ENCODE measurements at regions not wholly inside any gene's neighbourhood (a gene's known extent, or its start where the extent isn't known, plus 50 kb on each side); places are given as distances from the start of the nearest gene placed in this dataset.

- H3K4me3 ChIP-seq: no peak overlapping the region
- no peak for TF ChIP-seq POLR2A (IDR thresholded peaks at IDR 0.05)
- TF ChIP-seq, protein P1, sequence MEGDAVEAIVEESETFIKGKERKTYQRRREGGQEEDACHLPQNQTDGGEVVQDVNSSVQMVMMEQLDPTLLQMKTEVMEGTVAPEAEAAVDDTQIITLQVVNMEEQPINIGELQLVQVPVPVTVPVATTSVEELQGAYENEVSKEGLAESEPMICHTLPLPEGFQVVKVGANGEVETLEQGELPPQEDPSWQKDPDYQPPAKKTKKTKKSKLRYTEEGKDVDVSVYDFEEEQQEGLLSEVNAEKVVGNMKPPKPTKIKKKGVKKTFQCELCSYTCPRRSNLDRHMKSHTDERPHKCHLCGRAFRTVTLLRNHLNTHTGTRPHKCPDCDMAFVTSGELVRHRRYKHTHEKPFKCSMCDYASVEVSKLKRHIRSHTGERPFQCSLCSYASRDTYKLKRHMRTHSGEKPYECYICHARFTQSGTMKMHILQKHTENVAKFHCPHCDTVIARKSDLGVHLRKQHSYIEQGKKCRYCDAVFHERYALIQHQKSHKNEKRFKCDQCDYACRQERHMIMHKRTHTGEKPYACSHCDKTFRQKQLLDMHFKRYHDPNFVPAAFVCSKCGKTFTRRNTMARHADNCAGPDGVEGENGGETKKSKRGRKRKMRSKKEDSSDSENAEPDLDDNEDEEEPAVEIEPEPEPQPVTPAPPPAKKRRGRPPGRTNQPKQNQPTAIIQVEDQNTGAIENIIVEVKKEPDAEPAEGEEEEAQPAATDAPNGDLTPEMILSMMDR (IDR thresholded peaks at IDR 0.05): peak; percentile 16 to 62 (median 40)
- 17 to 26% (median 21%) methylated on average over 6 of the region's 6 CpGs for whole genome bisulfite sequencing, 4 donors
- no peaks in the 10 kb centered on the region for H3K9me3 ChIP-seq
- no peak for ATAC-seq
- no peak for DNase-seq
- no peaks in the 10 kb centered on the region for H3K36me3 ChIP-seq
- peaks cover 0 to 17% (median 0%) of the 10 kb centered on the region in 9 donors for H3K27me3 ChIP-seq
- H3K27ac ChIP-seq: no peak overlapping the region
- H3K4me1 ChIP-seq: no peaks in the 10 kb centered on the region
- intact Hi-C loops (cut with DNase I): no loop called here
Measured at GRCh38 chr18:77749089-77749488, 499.4 kb downstream of the GALR1 start.

DNA sequence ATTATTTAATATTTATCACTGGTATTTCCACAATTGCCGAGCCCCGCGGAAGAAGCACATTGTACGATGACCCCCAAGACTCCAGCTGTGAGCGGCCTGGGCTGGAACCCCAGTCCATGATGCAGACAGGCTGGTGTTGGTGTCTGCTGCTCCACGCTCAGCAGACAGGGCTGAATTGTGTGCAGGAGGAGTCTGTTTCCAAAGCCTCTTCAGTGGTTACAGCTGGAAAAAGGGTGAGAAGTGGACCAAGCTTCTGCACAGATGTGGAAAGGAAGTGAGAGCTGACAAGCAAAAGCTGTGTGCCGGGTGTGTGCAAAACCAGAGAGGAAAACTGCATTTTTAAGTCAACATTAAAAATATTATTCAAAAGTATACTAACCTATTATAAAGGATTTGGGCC is 500.4 kb downstream of the GALR1 start:
- Histone ChIP-seq H3K36me3 (no peaks in the 10 kb centered on the region), H3K27me3 (peaks cover 0 to 23% (median 5%) of the 10 kb centered on the region in 9 donors), H3K27ac (no peak overlapping the region), H3K4me3 (no peak overlapping the region), H3K4me1 (no peaks in the 10 kb centered on the region), H3K9me3 (no peaks in the 10 kb centered on the region)
- intact Hi-C loops (cut with DNase I): loop anchor here in 1 of 10 donors (5.0 kb wide), 1 partner anchor 1237 kb away; no protein-coding TSS in a partner anchor
- DNase-seq (no peak), ATAC-seq (peak in 1 of 4 donors; percentile 51)
- TF ChIP-seq, protein P1 (IDR thresholded peaks at IDR 0.05): no peak
- no peak for TF ChIP-seq POLR2A (IDR thresholded peaks at IDR 0.05)
- 75 to 90% (median 81%) methylated on average over 7 of the region's 7 CpGs for WGBS, 4 donors

DNA sequence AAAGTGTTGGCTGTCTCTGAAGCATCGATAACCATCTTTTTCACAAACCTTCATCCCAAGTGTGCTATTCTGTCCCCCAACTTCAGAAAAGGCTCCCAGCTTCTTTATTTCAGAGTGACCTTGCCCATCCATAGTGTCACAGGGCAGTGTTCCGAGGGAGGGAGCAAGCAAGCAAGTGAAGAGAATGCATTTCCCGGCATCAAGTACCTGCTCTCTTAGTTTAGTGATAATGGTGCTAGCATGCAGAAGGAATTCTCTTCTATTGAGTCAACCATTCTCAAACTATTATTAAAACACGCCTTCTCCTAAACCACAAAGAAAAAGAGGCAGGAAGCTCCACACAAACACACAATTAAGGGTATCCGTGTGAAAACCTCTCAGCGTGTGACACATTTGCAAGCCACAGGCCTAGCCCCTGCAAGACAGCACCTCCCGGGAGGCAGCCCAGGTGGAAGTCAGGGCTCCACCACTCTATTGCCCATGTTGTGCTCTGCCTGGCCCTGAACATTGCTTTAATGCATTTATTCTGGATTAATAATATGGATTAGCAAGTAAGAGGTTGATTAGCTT is 504.9 kb downstream of the GALR1 start:
- Histone ChIP-seq H3K4me1 (no peaks in the 10 kb centered on the region), H3K4me3 (no peak overlapping the region), H3K27me3 (peaks cover 0 to 30% (median 5%) of the 10 kb centered on the region in 9 donors), H3K36me3 (no peaks in the 10 kb centered on the region), H3K27ac (no peak overlapping the region), H3K9me3 (no peaks in the 10 kb centered on the region)
- ATAC-seq: no peak
- no peak for DNase-seq
- intact Hi-C loops (cut with DNase I): loop anchor here in 1 of 10 donors (5.0 kb wide), 1 partner anchor 1233 kb away; no protein-coding TSS in a partner anchor
- TF ChIP-seq, protein P1 (IDR thresholded peaks at IDR 0.05): no peak
- TF ChIP-seq POLR2A (IDR thresholded peaks at IDR 0.05): no peak
- 30 to 42% (median 35%) methylated on average over 7 of the region's 7 CpGs for WGBS, 4 donors

DNA sequence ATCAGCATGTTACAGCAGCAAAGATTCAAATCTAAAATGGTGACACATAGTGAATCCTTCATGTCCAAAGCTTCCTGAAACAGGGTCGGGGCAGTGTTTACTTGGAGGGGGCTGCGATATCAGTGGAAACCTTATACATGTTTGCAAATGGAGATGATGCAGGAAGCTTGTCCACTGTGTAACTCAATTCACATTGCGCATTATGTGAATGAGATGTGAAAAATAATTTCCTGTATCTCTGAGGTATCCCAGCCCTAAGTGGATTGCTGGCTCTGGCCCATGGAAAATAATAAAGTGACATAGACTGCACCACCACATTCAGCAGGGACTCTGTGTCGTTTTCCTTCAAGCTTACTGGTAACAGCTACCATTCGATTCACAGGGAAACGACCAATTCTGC is 505.5 kb downstream of the GALR1 start:
- no peak for ATAC-seq
- no peak overlapping the region for H3K4me3 ChIP-seq
- H3K27me3 ChIP-seq: peaks cover 0 to 30% (median 5%) of the 10 kb centered on the region in 9 donors
- 58 to 67% (median 62%) methylated on average over 6 of the region's 6 CpGs for WGBS, 4 donors
- no peak for DNase-seq
- H3K27ac ChIP-seq: no peak overlapping the region
- no peak for TF ChIP-seq POLR2A (IDR thresholded peaks at IDR 0.05)
- TF ChIP-seq, protein P1 (IDR thresholded peaks at IDR 0.05): no peak
- intact Hi-C loops (cut with DNase I): no loop called here
- H3K9me3 ChIP-seq: no peaks in the 10 kb centered on the region
- no peaks in the 10 kb centered on the region for H3K36me3 ChIP-seq
- H3K4me1 ChIP-seq: no peaks in the 10 kb centered on the region

All from heart left ventricle (tissue), 16 donors.